ENCODE measurements at regions not wholly inside any gene's neighbourhood (a gene's known extent, or its start where the extent isn't known, plus 50 kb on each side); places are given as distances from the start of the nearest gene placed in this dataset.

- DNase-seq (ENCODE audit: low spot score), result no peak
Measured at GRCh38 chr1:195076682-195077081, 1531.6 kb downstream of the KCNT2 start.

- no peak for DNase-seq (ENCODE audit: low spot score)
Measured at GRCh38 chr1:195075973-195076372, 1532.3 kb downstream of the KCNT2 start.

GRCh38 chr1:195071461-195071860 is 1536.8 kb downstream of the KCNT2 start:
- DNase-seq (ENCODE audit: low spot score), result no peak

- DNase-seq (ENCODE audit: low spot score), result no peak
Measured at GRCh38 chr1:195065437-195065836, 1542.8 kb downstream of the KCNT2 start.

- no peak for DNase-seq (ENCODE audit: low spot score)
Measured at GRCh38 chr1:195064358-195064757, 1543.9 kb downstream of the KCNT2 start.

- no peak for DNase-seq (ENCODE audit: low spot score)
Measured at GRCh38 chr1:195054217-195054687, 1554.0 kb downstream of the KCNT2 start.

- DNase-seq (ENCODE audit: low spot score), result no peak
Measured at GRCh38 chr1:195053478-195053877, 1554.8 kb downstream of the KCNT2 start.

- no peak for DNase-seq (ENCODE audit: low spot score)
Measured at GRCh38 chr1:195047772-195048171, 1560.5 kb downstream of the KCNT2 start.

GRCh38 chr1:195045072-195045471 is 1563.2 kb downstream of the KCNT2 start:
- DNase-seq (ENCODE audit: low spot score), result no peak

- DNase-seq (ENCODE audit: low spot score), result no peak
Measured at GRCh38 chr1:195030793-195031192, 1577.4 kb downstream of the KCNT2 start.

- no peak for DNase-seq (ENCODE audit: low spot score)
Measured at GRCh38 chr1:195026792-195027191, 1581.4 kb downstream of the KCNT2 start.

- DNase-seq (ENCODE audit: low spot score), result no peak
Measured at GRCh38 chr1:195019385-195019784, 1588.9 kb downstream of the KCNT2 start.

- DNase-seq (ENCODE audit: low spot score), result no peak
Measured at GRCh38 chr1:195012995-195013394, 1595.2 kb downstream of the KCNT2 start.

- no peak for DNase-seq (ENCODE audit: low spot score)
Measured at GRCh38 chr1:195005338-195005737, 1602.9 kb downstream of the KCNT2 start.

- DNase-seq (ENCODE audit: low spot score), result no peak
Measured at GRCh38 chr1:194990483-194990882, 1617.8 kb downstream of the KCNT2 start.

- no peak for DNase-seq (ENCODE audit: low spot score)
Measured at GRCh38 chr1:194975913-194976312, 1632.3 kb downstream of the KCNT2 start.

GRCh38 chr1:194968916-194969315 is 1639.3 kb downstream of the KCNT2 start:
- no peak for DNase-seq (ENCODE audit: low spot score)

GRCh38 chr1:194959795-194960194 is 1648.4 kb downstream of the KCNT2 start:
- DNase-seq (ENCODE audit: low spot score), result no peak

- no peak for DNase-seq (ENCODE audit: low spot score)
Measured at GRCh38 chr1:194952171-194952570, 1656.1 kb downstream of the KCNT2 start.

GRCh38 chr1:194950584-194950983 is 1657.7 kb downstream of the KCNT2 start:
- DNase-seq (ENCODE audit: low spot score), result no peak

- DNase-seq (ENCODE audit: low spot score), result no peak
Measured at GRCh38 chr1:194940336-194941030, 1667.8 kb downstream of the KCNT2 start.

GRCh38 chr1:194935864-194936263 is 1672.4 kb downstream of the KCNT2 start:
- no peak for DNase-seq (ENCODE audit: low spot score)

- DNase-seq (ENCODE audit: low spot score), result no peak
Measured at GRCh38 chr1:194931166-194931565, 1677.1 kb downstream of the KCNT2 start.

- no peak for DNase-seq (ENCODE audit: low spot score)
Measured at GRCh38 chr1:194930132-194930531, 1678.1 kb downstream of the KCNT2 start.
